ENCODE measurements at regions not wholly inside any gene's neighbourhood (a gene's known extent, or its start where the extent isn't known, plus 50 kb on each side); places are given as distances from the start of the nearest gene placed in this dataset.

- peaks cover 4% of the 10 kb centered on the region for H3F3A ChIP-seq (replicated peaks; ENCODE audit: insufficient read depth)
- H2AFZ ChIP-seq (ENCODE audit: low read depth), result no peak overlapping the region
- peaks cover 11 to 12% of the 10 kb centered on the region in 2 experiments; a peak in 3 of 4 replicates for H3K4me1 ChIP-seq (ENCODE audit: control insufficient read depth in 1 of 2, insufficient read depth in 2 of 2, low read depth in 1 of 2, low read length in 1 of 2)
- H3K4me2 ChIP-seq, result no peak overlapping the region
- no peaks in the 10 kb centered on the region for H3K9me3 ChIP-seq
- POLR2A ChIA-PET, result no interaction called here
- H4K20me1 ChIP-seq (ENCODE audit: insufficient read depth), result no peaks in the 10 kb centered on the region
- H3K9ac ChIP-seq, result no peak overlapping the region
- no peak overlapping the region for H3K4me3 ChIP-seq (ENCODE audit: low read depth in 2 of 2, low read length in 1 of 2)
- no peaks in the 10 kb centered on the region for H3K27me3 ChIP-seq (ENCODE audit: insufficient read depth)
- H3K9me2 ChIP-seq, result no peaks in the 10 kb centered on the region
- no peak for DNase-seq
- H3K36me3 ChIP-seq (replicated peaks in 1 of 2; ENCODE audit: control insufficient read depth in 1 of 2, insufficient read depth in 2 of 2, low read length in 1 of 2), result no peaks in the 10 kb centered on the region
- H3K27ac ChIP-seq (ENCODE audit: low read depth in 2 of 2, low read length in 1 of 2), result no peak overlapping the region
- TF ChIP-seq TAF1 (IDR thresholded peaks at IDR 0.05; ENCODE audit: borderline replicate concordance, low read depth, low read length) (no peak), MXI1 (IDR thresholded peaks at IDR 0.05; ENCODE audit: low read depth, low read length) (no peak), RFX5 (IDR thresholded peaks at IDR 0.05; ENCODE audit: low read length) (no peak), GABPA (IDR thresholded peaks at IDR 0.05; ENCODE audit: low read depth) (no peak), TCF12 (IDR thresholded peaks at IDR 0.05) (no peak), IRF3 (IDR thresholded peaks at IDR 0.05; ENCODE audit: low read depth, low read length) (no peak)
- 92% methylated on average over 3 of the region's 4 CpGs for WGBS (ENCODE audit: low lambda C conversion rate)
- no peaks in the 10 kb centered on the region for H3K79me2 ChIP-seq (ENCODE audit: insufficient read depth)
- CTCF ChIA-PET, result no interaction called here
Measured at GRCh38 chr12:115229517-115229916, 545.5 kb upstream of the TBX3 start.

GRCh38 chr12:115228434-115228833, 544.5 kb upstream of the TBX3 start:
- H3K79me2 ChIP-seq (ENCODE audit: insufficient read depth), result no peaks in the 10 kb centered on the region
- no peak overlapping the region for H3K4me3 ChIP-seq (ENCODE audit: low read depth in 2 of 2, low read length in 1 of 2)
- TF ChIP-seq ZBTB33 (IDR thresholded peaks at IDR 0.05; ENCODE audit: borderline replicate concordance, low read depth), result no peak
- TF ChIP-seq TAF1 (IDR thresholded peaks at IDR 0.05; ENCODE audit: borderline replicate concordance, low read depth, low read length), result no peak
- no peak for TF ChIP-seq MXI1 (IDR thresholded peaks at IDR 0.05; ENCODE audit: low read depth, low read length)
- no peak for TF ChIP-seq NRF1 (IDR thresholded peaks at IDR 0.05; ENCODE audit: low read depth, low read length)
- TF ChIP-seq SIN3A (IDR thresholded peaks at IDR 0.05; ENCODE audit: borderline replicate concordance, low read depth, low read length), result no peak
- TF ChIP-seq GABPA (IDR thresholded peaks at IDR 0.05; ENCODE audit: low read depth), result no peak
- no peak for TF ChIP-seq PBX3 (IDR thresholded peaks at IDR 0.05)
- no peak for TF ChIP-seq RAD21 (IDR thresholded peaks at IDR 0.05; ENCODE audit: low read length)
- TF ChIP-seq FOXM1 (IDR thresholded peaks at IDR 0.05; ENCODE audit: low read depth), result no peak
- TF ChIP-seq TCF12 (IDR thresholded peaks at IDR 0.05), result no peak
- no peak for TF ChIP-seq POLR2AphosphoS5 (IDR thresholded peaks at IDR 0.05; ENCODE audit: low read depth, low read length)
- TF ChIP-seq TEAD4 (IDR thresholded peaks at IDR 0.05; ENCODE audit: borderline replicate concordance, insufficient read depth), result no peak
- no peak for TF ChIP-seq YY1 (IDR thresholded peaks at IDR 0.05; ENCODE audit: low read depth)
- TF ChIP-seq FOSL2 (IDR thresholded peaks at IDR 0.05; ENCODE audit: borderline replicate concordance, low read depth), result no peak
- TF ChIP-seq CTCF (IDR thresholded peaks at IDR 0.05), result no peak
- no peak for TF ChIP-seq FOXJ3 (CRISPR knock-in tag; IDR thresholded peaks at IDR 0.05)
- TF ChIP-seq NFIC (IDR thresholded peaks at IDR 0.05; ENCODE audit: borderline replicate concordance), result no peak
- DNase-seq, result no peak
- H4K20me1 ChIP-seq (ENCODE audit: insufficient read depth), result no peaks in the 10 kb centered on the region
- 96% methylated on average over 4 of the region's 4 CpGs for WGBS (ENCODE audit: low lambda C conversion rate)
- H3K27ac ChIP-seq (ENCODE audit: low read depth in 2 of 2, low read length in 1 of 2), result no peak overlapping the region
- H3F3A ChIP-seq (replicated peaks; ENCODE audit: insufficient read depth), result peaks cover 4% of the 10 kb centered on the region
- H3K4me2 ChIP-seq, result no peak overlapping the region
- H3K27me3 ChIP-seq (ENCODE audit: insufficient read depth), result no peaks in the 10 kb centered on the region
- H2AFZ ChIP-seq (ENCODE audit: low read depth), result no peak overlapping the region
- CTCF ChIA-PET, result no interaction called here
- no peaks in the 10 kb centered on the region for H3K36me3 ChIP-seq (replicated peaks in 1 of 2; ENCODE audit: control insufficient read depth in 1 of 2, insufficient read depth in 2 of 2, low read length in 1 of 2)
- no peak overlapping the region for H3K9ac ChIP-seq
- no peaks in the 10 kb centered on the region for H3K9me2 ChIP-seq
- peaks cover 3 to 11% of the 10 kb centered on the region in 2 experiments; a peak in 2 of 4 replicates for H3K4me1 ChIP-seq (ENCODE audit: control insufficient read depth in 1 of 2, insufficient read depth in 2 of 2, low read depth in 1 of 2, low read length in 1 of 2)
- POLR2A ChIA-PET, result no interaction called here
- no peaks in the 10 kb centered on the region for H3K9me3 ChIP-seq

Measured in SK-N-SH (cell line).